ENCODE measurements at regions not wholly inside any gene's neighbourhood (a gene's known extent, or its start where the extent isn't known, plus 50 kb on each side); places are given as distances from the start of the nearest gene placed in this dataset.

DNA sequence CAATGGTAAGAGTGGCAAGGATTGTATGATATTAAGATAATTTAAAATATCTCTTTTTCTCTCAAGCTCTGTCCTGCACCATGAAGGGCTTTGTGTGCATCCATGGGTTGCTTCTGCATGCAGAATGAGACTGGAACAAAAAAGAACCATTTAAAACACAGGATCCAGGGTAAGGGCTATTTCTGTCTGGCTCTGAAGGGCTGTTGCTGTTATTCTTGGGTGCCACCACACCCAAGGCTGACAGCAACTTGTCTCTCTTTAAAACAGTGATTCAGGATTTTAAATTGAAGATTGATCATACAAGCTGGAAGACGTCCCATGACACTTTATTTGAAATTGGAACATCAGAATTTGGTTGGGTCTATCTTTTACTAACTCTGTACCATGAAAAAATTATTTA is 268.8 kb upstream of the CNTN3 start:
- Histone ChIP-seq H3K27me3 (no peaks in the 10 kb centered on the region), H3K36me3 (no peaks in the 10 kb centered on the region)
- no peak for TF ChIP-seq Cebpa-rat (IDR thresholded peaks at IDR 0.05)

GRCh38 chr3:74880237-74880636 is 265.8 kb upstream of the CNTN3 start:
- no peak for TF ChIP-seq Cebpa-rat (IDR thresholded peaks at IDR 0.05)
- no peaks in the 10 kb centered on the region for H3K9me3 ChIP-seq (replicated peaks in 1 of 11)
- no peaks in the 10 kb centered on the region for H4K20me1 ChIP-seq
- no peak overlapping the region for H3K9ac ChIP-seq
- no peaks in the 10 kb centered on the region for H3K36me3 ChIP-seq
- no peaks in the 10 kb centered on the region for H3K27me3 ChIP-seq
- H3K4me1 ChIP-seq, result no peaks in the 10 kb centered on the region
- no peak overlapping the region for H3K27ac ChIP-seq
- H3K4me2 ChIP-seq, result no peak overlapping the region
- no peak overlapping the region for H3K4me3 ChIP-seq

More for the DNA sequence above, 268.8 kb upstream of the CNTN3 start:
- Histone ChIP-seq H3K4me3 (no peak overlapping the region), H3K27ac (no peak overlapping the region), H3K4me2 (no peak overlapping the region), H3K9me3 (replicated peaks in 1 of 11) (no peaks in the 10 kb centered on the region; a peak in 1 of 22 replicates), H4K20me1 (no peaks in the 10 kb centered on the region), H3K9ac (no peak overlapping the region), H3K4me1 (no peaks in the 10 kb centered on the region)

DNA sequence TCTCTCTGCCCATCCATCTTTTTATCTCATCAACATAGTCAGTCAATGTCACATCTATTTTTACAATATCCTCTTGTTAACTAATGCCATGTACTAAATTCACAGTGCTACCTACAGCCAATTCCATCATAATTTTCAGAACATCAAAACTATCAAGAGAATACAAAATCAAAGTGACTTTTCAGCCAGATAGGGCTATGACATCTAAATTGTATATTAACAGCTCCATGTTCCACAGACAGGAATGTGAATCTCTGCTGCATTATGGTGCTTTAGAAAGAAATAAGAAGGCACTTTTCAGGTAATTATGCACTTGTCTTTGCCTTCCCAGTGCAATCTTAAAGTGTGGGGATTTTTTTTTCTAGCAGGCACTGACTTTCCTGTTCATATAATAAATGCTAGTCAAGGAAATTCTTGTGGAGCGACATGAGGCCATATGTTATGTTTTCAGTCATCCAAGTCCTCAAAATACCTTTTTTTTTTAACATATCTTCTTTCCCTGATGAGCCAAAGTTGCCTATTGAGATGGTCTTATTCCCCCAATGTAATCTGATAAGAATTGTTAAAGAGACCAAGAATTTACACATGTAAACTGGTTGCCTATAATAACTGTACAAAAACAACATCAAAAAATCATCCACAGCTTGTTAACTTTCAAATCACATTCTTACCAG is 252.0 kb upstream of the CNTN3 start:
- no peaks in the 10 kb centered on the region for H3K27me3 ChIP-seq
- TF ChIP-seq Cebpa-rat (IDR thresholded peaks at IDR 0.05), result no peak
- H3K4me3 ChIP-seq, result no peak overlapping the region
- H3K36me3 ChIP-seq, result no peaks in the 10 kb centered on the region
- H3K9ac ChIP-seq, result no peak overlapping the region
- no peaks in the 10 kb centered on the region for H3K9me3 ChIP-seq (replicated peaks in 1 of 11)
- H3K4me1 ChIP-seq, result no peaks in the 10 kb centered on the region
- H4K20me1 ChIP-seq, result no peaks in the 10 kb centered on the region
- no peak overlapping the region for H3K4me2 ChIP-seq
- H3K27ac ChIP-seq, result no peak overlapping the region

GRCh38 chr3:74862476-74862875 is 248.0 kb upstream of the CNTN3 start:
- Histone ChIP-seq H3K36me3 (no peaks in the 10 kb centered on the region), H3K4me1 (no peaks in the 10 kb centered on the region), H3K9ac (no peak overlapping the region), H3K4me2 (no peak overlapping the region), H3K27ac (no peak overlapping the region), H3K27me3 (no peaks in the 10 kb centered on the region), H3K4me3 (no peak overlapping the region), H4K20me1 (no peaks in the 10 kb centered on the region), H3K9me3 (replicated peaks in 1 of 11) (no peaks in the 10 kb centered on the region)
- no peak for TF ChIP-seq Cebpa-rat (IDR thresholded peaks at IDR 0.05)

DNA sequence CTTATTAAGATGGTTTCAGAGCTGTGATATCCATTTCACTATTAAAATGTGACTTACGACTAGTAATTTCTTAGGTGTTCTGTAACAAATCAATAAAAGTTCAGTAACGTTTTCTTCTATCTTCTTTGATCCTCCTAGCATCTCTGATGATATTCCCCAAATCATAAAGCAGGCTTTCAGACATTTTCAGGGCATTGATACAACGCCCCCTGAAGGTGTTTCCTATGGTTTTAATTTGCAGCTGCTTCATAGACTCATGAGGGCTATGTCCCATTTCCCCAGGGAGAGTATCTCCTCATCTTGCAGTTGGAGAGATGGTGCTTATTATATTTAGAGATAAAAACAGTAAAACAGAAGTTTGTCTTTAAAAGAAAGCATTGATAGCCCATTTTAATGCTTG is 246.8 kb upstream of the CNTN3 start:
- Histone ChIP-seq H3K4me3 (no peak overlapping the region), H3K9me3 (replicated peaks in 1 of 11) (no peaks in the 10 kb centered on the region), H3K36me3 (no peaks in the 10 kb centered on the region), H3K9ac (no peak overlapping the region), H3K27ac (no peak overlapping the region), H3K4me2 (no peak overlapping the region), H4K20me1 (no peaks in the 10 kb centered on the region), H3K4me1 (no peaks in the 10 kb centered on the region), H3K27me3 (no peaks in the 10 kb centered on the region)
- no peak for TF ChIP-seq Cebpa-rat (IDR thresholded peaks at IDR 0.05)

DNA sequence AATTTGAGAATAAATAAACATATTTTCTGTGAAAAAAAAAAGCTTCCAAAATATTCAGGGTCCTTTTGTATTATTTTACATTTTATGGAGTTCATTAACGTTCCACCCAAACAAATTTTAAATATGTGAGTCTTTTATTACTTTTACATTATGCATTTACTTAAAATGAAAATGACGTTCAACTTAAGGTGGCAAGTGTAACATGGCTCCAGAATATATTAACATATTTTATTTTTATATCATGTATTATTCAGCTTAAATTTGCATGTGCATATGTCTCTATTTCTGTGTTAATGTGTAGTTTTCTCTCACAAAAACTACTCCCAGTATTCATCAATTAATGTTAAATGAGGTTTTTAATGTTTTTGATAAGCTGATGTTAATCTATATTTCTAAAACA is 243.6 kb upstream of the CNTN3 start:
- no peak for TF ChIP-seq Cebpa-rat (IDR thresholded peaks at IDR 0.05)

GRCh38 chr3:74850381-74850780 is 235.9 kb upstream of the CNTN3 start:
- no peak for TF ChIP-seq Cebpa-rat (IDR thresholded peaks at IDR 0.05)
- no peak overlapping the region for H3K4me3 ChIP-seq
- H3K4me1 ChIP-seq, result peaks cover 5 to 16% (median 13%) of the 10 kb centered on the region in 10 experiments; a peak in 17 of 20 replicates
- H3K27me3 ChIP-seq, result no peaks in the 10 kb centered on the region
- H3K9me3 ChIP-seq (replicated peaks in 1 of 11), result no peaks in the 10 kb centered on the region
- H3K9ac ChIP-seq, result no peak overlapping the region
- H3K4me2 ChIP-seq, result peak overlapping the region in 8 of 11 experiments; percentile 43 to 71 (median 57); a peak in 15 of 22 replicates
- no peak overlapping the region for H3K27ac ChIP-seq
- H3K36me3 ChIP-seq, result no peaks in the 10 kb centered on the region
- H4K20me1 ChIP-seq, result no peaks in the 10 kb centered on the region

More for the DNA sequence above, 243.6 kb upstream of the CNTN3 start:
- Histone ChIP-seq H4K20me1 (no peaks in the 10 kb centered on the region), H3K4me1 (no peaks in the 10 kb centered on the region), H3K4me3 (no peak overlapping the region), H3K9me3 (replicated peaks in 1 of 11) (no peaks in the 10 kb centered on the region), H3K36me3 (no peaks in the 10 kb centered on the region), H3K9ac (no peak overlapping the region), H3K4me2 (no peak overlapping the region), H3K27ac (no peak overlapping the region), H3K27me3 (no peaks in the 10 kb centered on the region)

DNA sequence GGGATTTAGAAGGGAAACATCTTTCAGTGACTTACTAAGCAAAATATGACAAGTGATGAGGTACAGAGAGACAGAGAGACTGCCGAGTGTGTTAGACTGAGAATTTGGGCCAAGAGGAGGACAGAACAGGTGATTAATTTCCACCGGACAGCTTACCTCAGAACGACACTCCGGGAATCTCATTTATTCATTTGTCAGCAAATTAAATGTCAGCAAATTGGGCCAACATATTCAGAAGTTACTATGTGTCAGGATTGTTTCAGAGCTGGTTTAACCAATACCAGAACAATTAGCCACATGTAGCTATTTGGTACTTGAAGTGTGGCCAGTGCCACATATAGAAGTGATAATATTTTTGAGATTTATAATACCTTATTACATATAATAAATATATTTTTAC is 232.6 kb upstream of the CNTN3 start:
- no peak overlapping the region for H3K9ac ChIP-seq
- TF ChIP-seq Cebpa-rat (IDR thresholded peaks at IDR 0.05), result no peak
- H3K4me2 ChIP-seq, result no peak overlapping the region
- no peaks in the 10 kb centered on the region for H3K36me3 ChIP-seq
- H3K9me3 ChIP-seq (replicated peaks in 1 of 11), result no peaks in the 10 kb centered on the region
- no peaks in the 10 kb centered on the region for H4K20me1 ChIP-seq
- no peak overlapping the region for H3K27ac ChIP-seq
- H3K27me3 ChIP-seq, result no peaks in the 10 kb centered on the region
- peaks cover 5 to 16% (median 13%) of the 10 kb centered on the region in 10 experiments; a peak in 17 of 20 replicates for H3K4me1 ChIP-seq
- H3K4me3 ChIP-seq, result no peak overlapping the region

DNA sequence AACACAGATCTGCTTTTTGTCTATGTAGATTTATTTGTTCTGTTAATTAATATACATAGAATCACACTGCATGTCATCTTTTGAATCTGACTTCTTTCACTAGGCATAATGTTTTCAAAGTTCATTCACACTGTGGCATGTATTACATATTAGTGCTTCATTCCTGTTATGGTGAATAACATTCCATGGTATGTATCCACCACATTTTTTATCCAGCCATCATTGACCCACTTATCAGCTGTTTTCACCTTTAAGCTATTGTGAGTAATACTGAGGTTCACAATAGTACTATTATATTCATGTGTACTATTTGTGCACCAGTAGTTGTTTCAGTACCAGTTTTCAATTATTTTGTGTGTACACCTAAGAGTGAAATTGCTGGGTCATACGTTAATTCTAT is 230.6 kb upstream of the CNTN3 start:
- no peak overlapping the region for H3K9ac ChIP-seq
- peaks cover 5 to 9% (median 8%) of the 10 kb centered on the region in 10 experiments; a peak in 17 of 20 replicates for H3K4me1 ChIP-seq
- no peak overlapping the region for H3K4me3 ChIP-seq
- no peaks in the 10 kb centered on the region for H4K20me1 ChIP-seq
- no peak overlapping the region for H3K27ac ChIP-seq
- H3K36me3 ChIP-seq, result no peaks in the 10 kb centered on the region
- H3K9me3 ChIP-seq (replicated peaks in 1 of 11), result no peaks in the 10 kb centered on the region
- no peak overlapping the region for H3K4me2 ChIP-seq
- no peak for TF ChIP-seq Cebpa-rat (IDR thresholded peaks at IDR 0.05)
- H3K27me3 ChIP-seq, result no peaks in the 10 kb centered on the region

GRCh38 chr3:74844428-74844827 is 230.0 kb upstream of the CNTN3 start:
- no peak overlapping the region for H3K27ac ChIP-seq
- H3K4me2 ChIP-seq, result no peak overlapping the region
- H3K9me3 ChIP-seq (replicated peaks in 1 of 11), result no peaks in the 10 kb centered on the region
- no peaks in the 10 kb centered on the region for H3K36me3 ChIP-seq
- TF ChIP-seq Cebpa-rat (IDR thresholded peaks at IDR 0.05), result no peak
- no peaks in the 10 kb centered on the region for H4K20me1 ChIP-seq
- H3K4me1 ChIP-seq, result peaks cover under 1 to 3% (median 2%) of the 10 kb centered on the region in 10 experiments; a peak in 17 of 20 replicates
- no peaks in the 10 kb centered on the region for H3K27me3 ChIP-seq
- no peak overlapping the region for H3K9ac ChIP-seq
- H3K4me3 ChIP-seq, result no peak overlapping the region

All from BLaER1 treated with 17β-estradiol and CSF1 and Interleukin-3, amounts not matched to agents 10 nM and 100 nM (cell line).